ENCODE measurements at regions not wholly inside any gene's neighbourhood (a gene's known extent, or its start where the extent isn't known, plus 50 kb on each side); places are given as distances from the start of the nearest gene placed in this dataset.

- no peak for TF ChIP-seq ZNF274 (IDR thresholded peaks at IDR 0.05; ENCODE audit: low read depth, low read length)
- TF ChIP-seq YY1 (IDR thresholded peaks at IDR 0.05; ENCODE audit: insufficient read depth, insufficient read length) = no peak
- no peak for TF ChIP-seq SUZ12 (IDR thresholded peaks at IDR 0.05; ENCODE audit: extremely low read depth, insufficient read depth, insufficient read length)
These were observed 121.5 kb downstream of the POLR2M start for GRCh38 chr15:57827971-57828370.

Measured in NT2/D1 (cell line).